ENCODE measurements at regions not wholly inside any gene's neighbourhood (a gene's known extent, or its start where the extent isn't known, plus 50 kb on each side); places are given as distances from the start of the nearest gene placed in this dataset.

DNA sequence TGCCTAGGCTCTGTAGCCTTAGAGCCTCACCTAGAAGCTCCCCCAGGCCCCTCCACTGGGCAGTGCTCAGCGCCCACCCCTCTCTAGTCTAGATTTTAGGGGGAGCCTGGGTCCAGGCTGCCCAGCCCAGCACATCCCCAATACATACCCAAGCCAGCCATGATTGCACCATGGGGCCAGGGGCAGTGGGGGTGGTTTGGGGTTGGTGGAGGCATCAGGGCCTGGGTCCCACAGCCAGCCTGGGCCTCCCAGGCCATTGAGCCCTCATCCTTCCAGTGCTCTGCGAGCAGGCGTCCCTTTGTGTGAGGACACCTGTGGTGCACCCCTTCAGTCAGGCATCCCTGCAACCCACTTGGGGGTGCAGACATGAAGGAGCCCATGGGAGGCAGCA, 76.9 kb upstream of the RET start:
- WGBS (ENCODE audit: insufficient coverage), result 100% methylated on average over 2 of the region's 3 CpGs
- DNase-seq, result no peak
- Histone ChIP-seq H3K4me2 (replicated peaks; ENCODE audit: low read depth, low read length, poor library complexity, severe bottlenecking) (no peak overlapping the region), H3K9ac (ENCODE audit: low read length) (no peak overlapping the region), H3K27me3 (replicated peaks in 1 of 4; ENCODE audit: control extremely low read depth in 1 of 4, control insufficient read depth in 3 of 4, insufficient read depth in 4 of 4, low read length in 3 of 4) (no peaks in the 10 kb centered on the region), H3K9me3 (ENCODE audit: control extremely low read depth in 1 of 3, control insufficient read depth in 2 of 3, insufficient read depth in 1 of 3, low read length in 2 of 3) (no peaks in the 10 kb centered on the region), H3K27ac (ENCODE audit: low read length in 2 of 2) (no peak overlapping the region), H2AFZ (ENCODE audit: insufficient read depth, low read depth, low read length, poor library complexity, severe bottlenecking) (no peak overlapping the region), H3K79me2 (ENCODE audit: control insufficient read depth, insufficient read depth, low read length) (no peaks in the 10 kb centered on the region), H3K4me1 (ENCODE audit: control insufficient read depth in 2 of 2, insufficient read depth in 2 of 2, low read length in 2 of 2) (no peaks in the 10 kb centered on the region), H3K4me3 (ENCODE audit: control extremely low read depth in 1 of 5, extremely low read depth in 1 of 5, insufficient read depth in 1 of 5, low read depth in 2 of 5, low read length in 4 of 5) (no peak overlapping the region), H3K36me3 (replicated peaks in 1 of 2; ENCODE audit: control extremely low read depth in 1 of 2, control insufficient read depth in 1 of 2, extremely low read depth in 1 of 2, insufficient read depth in 2 of 2, low read length in 1 of 2) (no peaks in the 10 kb centered on the region), H4K20me1 (ENCODE audit: control insufficient read depth, insufficient read depth, low read length, poor library complexity, severe bottlenecking) (no peaks in the 10 kb centered on the region)
- CTCF ChIA-PET, result no interaction called here
- no peak overlapping the region for H3K27ac Mint-ChIP-seq
- TF ChIP-seq, protein P1, sequence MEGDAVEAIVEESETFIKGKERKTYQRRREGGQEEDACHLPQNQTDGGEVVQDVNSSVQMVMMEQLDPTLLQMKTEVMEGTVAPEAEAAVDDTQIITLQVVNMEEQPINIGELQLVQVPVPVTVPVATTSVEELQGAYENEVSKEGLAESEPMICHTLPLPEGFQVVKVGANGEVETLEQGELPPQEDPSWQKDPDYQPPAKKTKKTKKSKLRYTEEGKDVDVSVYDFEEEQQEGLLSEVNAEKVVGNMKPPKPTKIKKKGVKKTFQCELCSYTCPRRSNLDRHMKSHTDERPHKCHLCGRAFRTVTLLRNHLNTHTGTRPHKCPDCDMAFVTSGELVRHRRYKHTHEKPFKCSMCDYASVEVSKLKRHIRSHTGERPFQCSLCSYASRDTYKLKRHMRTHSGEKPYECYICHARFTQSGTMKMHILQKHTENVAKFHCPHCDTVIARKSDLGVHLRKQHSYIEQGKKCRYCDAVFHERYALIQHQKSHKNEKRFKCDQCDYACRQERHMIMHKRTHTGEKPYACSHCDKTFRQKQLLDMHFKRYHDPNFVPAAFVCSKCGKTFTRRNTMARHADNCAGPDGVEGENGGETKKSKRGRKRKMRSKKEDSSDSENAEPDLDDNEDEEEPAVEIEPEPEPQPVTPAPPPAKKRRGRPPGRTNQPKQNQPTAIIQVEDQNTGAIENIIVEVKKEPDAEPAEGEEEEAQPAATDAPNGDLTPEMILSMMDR (IDR thresholded peaks at IDR 0.05), result no peak
- no peak for TF ChIP-seq EZH2 (IDR thresholded peaks at IDR 0.05; ENCODE audit: borderline replicate concordance, insufficient read depth, low read depth, low read length, poor library complexity, severe bottlenecking)
- H3K9me3 Mint-ChIP-seq (ENCODE audit: insufficient read depth), result no peaks in the 10 kb centered on the region
- ATAC-seq (ENCODE audit: low read depth), result no peak
- POLR2A ChIA-PET, result no interaction called here
- no peaks in the 10 kb centered on the region for H3K27me3 Mint-ChIP-seq
- H3K4me3 Mint-ChIP-seq, result no peak overlapping the region
- intact Hi-C loops (cut with micrococcal nuclease), result no loop called here
- H3K4me1 Mint-ChIP-seq, result no peaks in the 10 kb centered on the region

DNA sequence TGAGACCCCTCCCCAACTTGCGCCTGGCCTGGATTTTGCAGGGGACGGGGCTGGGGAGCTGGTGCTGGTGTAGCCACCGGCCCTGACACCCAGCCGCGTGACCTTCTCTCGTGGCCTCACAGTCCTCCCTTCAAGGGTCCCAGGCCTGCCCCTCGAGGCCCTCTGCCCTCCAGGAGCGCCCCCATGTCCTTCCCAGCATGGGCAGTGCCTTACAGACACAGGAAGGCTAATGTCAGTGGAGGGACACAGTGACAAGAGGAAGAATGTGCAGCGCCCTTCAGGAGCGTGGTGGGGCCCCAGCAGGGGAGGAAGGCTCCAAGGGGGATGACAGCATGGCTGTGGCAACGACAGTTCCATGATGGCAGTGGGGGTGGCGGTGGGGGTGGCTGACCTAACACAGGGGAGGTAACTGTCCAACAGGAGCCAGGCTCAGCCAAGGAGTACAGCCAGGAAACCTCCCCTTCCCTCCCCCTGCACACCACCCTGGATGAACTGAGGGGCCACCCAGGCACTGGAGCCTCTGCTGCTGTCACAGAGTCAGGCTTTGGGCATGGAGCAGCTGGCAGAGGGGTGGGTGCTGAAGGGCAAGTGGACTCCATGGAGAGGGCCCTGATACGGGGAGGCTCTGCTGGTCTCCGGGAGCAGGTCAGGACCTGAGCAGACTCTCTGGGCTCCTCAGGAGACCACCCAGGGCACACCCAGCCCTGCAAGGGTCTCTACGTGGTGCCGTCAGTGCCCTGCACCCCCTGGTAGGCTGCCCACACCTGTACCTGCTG, 76.0 kb upstream of the RET start:
- Histone ChIP-seq H3K36me3 (replicated peaks in 1 of 2; ENCODE audit: control extremely low read depth in 1 of 2, control insufficient read depth in 1 of 2, extremely low read depth in 1 of 2, insufficient read depth in 2 of 2, low read length in 1 of 2) (no peaks in the 10 kb centered on the region), H2AFZ (ENCODE audit: insufficient read depth, low read depth, low read length, poor library complexity, severe bottlenecking) (no peak overlapping the region), H3K79me2 (ENCODE audit: control insufficient read depth, insufficient read depth, low read length) (no peaks in the 10 kb centered on the region), H3K27me3 (replicated peaks in 1 of 4; ENCODE audit: control extremely low read depth in 1 of 4, control insufficient read depth in 3 of 4, insufficient read depth in 4 of 4, low read length in 3 of 4) (no peaks in the 10 kb centered on the region), H3K9ac (ENCODE audit: low read length) (no peak overlapping the region), H3K4me2 (replicated peaks; ENCODE audit: low read depth, low read length, poor library complexity, severe bottlenecking) (no peak overlapping the region), H3K4me1 (ENCODE audit: control insufficient read depth in 2 of 2, insufficient read depth in 2 of 2, low read length in 2 of 2) (no peaks in the 10 kb centered on the region), H3K9me3 (ENCODE audit: control extremely low read depth in 1 of 3, control insufficient read depth in 2 of 3, insufficient read depth in 1 of 3, low read length in 2 of 3) (no peaks in the 10 kb centered on the region), H3K4me3 (ENCODE audit: control extremely low read depth in 1 of 5, extremely low read depth in 1 of 5, insufficient read depth in 1 of 5, low read depth in 2 of 5, low read length in 4 of 5) (no peak overlapping the region), H4K20me1 (ENCODE audit: control insufficient read depth, insufficient read depth, low read length, poor library complexity, severe bottlenecking) (no peaks in the 10 kb centered on the region), H3K27ac (ENCODE audit: low read length in 2 of 2) (no peak overlapping the region)
- Mint-ChIP-seq H3K9me3 (ENCODE audit: insufficient read depth) (no peaks in the 10 kb centered on the region), H3K27ac (no peak overlapping the region), H3K4me3 (no peak overlapping the region), H3K27me3 (no peaks in the 10 kb centered on the region), H3K4me1 (no peaks in the 10 kb centered on the region)
- intact Hi-C loops (cut with micrococcal nuclease), result no loop called here
- TF ChIP-seq EZH2 (IDR thresholded peaks at IDR 0.05; ENCODE audit: borderline replicate concordance, insufficient read depth, low read depth, low read length, poor library complexity, severe bottlenecking), result no peak
- TF ChIP-seq, protein P1 (IDR thresholded peaks at IDR 0.05), result no peak
- WGBS (ENCODE audit: insufficient coverage), result 84% methylated on average over 14 of the region's 16 CpGs
- CTCF ChIA-PET, result no interaction called here
- DNase-seq, result no peak
- no peak for ATAC-seq (ENCODE audit: low read depth)
- POLR2A ChIA-PET, result no interaction called here
